Uterus (tissue), 3 donors: ENCODE measurements at regions not wholly inside any gene's neighbourhood (a gene's known extent, or its start where the extent isn't known, plus 50 kb on each side); places are given as distances from the start of the nearest gene placed in this dataset.

Experiments
- DNase-seq, 2 donors: peaks; one replicate each; pipeline ENCODE4 v3.0.0-alpha.2; 2019 to 2020
- H3K27ac ChIP-seq, 2 donors: fragments of 200-600 bp; sonication (generic); 1 replicate in 1 of 2; 2 replicates in 1 of 2; pipeline ENCODE4 v1.5.1; 2016 to 2018
- H3K27me3 ChIP-seq, 2 donors: fragments of 200-600 bp; sonication (generic); one replicate each; pipeline ENCODE4 v1.5.1; 2018 to 2019; ENCODE audit warnings: control low read depth in 1 of 2
- H3K36me3 ChIP-seq, 2 donors: fragments of 200-600 bp; sonication (generic); one replicate each; pipeline ENCODE4 v1.5.1; 2019; ENCODE audit warnings: control low read depth in 1 of 2
- H3K4me1 ChIP-seq, 2 donors: fragments of 200-600 bp; sonication (generic); one replicate each; pipeline ENCODE4 v1.5.1; 2018 to 2019; ENCODE audit warnings: control low read depth in 1 of 2
- H3K4me3 ChIP-seq, 2 donors: fragments of 200-600 bp; sonication (generic); 1 replicate in 1 of 2; 2 replicates in 1 of 2; pipeline ENCODE4 v1.5.1; 2018 to 2019; ENCODE audit warnings: mild to moderate bottlenecking in 1 of 2
- H3K9me3 ChIP-seq, 2 donors: fragments of 200-600 bp; sonication (generic); one replicate each; pipeline ENCODE4 v1.5.1; 2019; ENCODE audit warnings: control low read depth in 1 of 2
- POLR2A ChIP-seq, 2 donors: fragments of 450-650 bp; IDR thresholded peaks; one replicate each; pipeline ENCODE4 v1.6.1; 2016; ENCODE audit warnings: antibody characterized with exemption in 2 of 2, mild to moderate bottlenecking in 1 of 2, moderate library complexity in 1 of 2
- intact Hi-C: fragments of 100-400 bp; cut with DNase I; formaldehyde crosslinking; loops from one replicate; pipeline ENCODE4 v1.15.1; 2023; ENCODE audit warnings: low total_unique reads
- TF ChIP-seq, protein P1 (sequence below), 4 experiments: fragments of 200-600 bp in 2 of 4; fragments of 450-650 bp in 2 of 4; sonication (generic) in 2 of 4; IDR thresholded peaks; one replicate each; pipeline ENCODE4 v1.5.1; 2016 to 2019; ENCODE audit warnings: antibody characterized with exemption in 4 of 4, mild to moderate bottlenecking in 2 of 4, moderate library complexity in 1 of 4
- donor health status: DM: yes; HTN: yes; CAD: no.

GRCh38 chr21:18950045-18950740 lies 546.6 kb upstream of the TMPRSS15 start:
- intact Hi-C loops: no loop called here
- Histone ChIP-seq H3K4me1 (no peaks in the 10 kb centered on the region), H3K4me3 (no peak overlapping the region), H3K27me3 (no peaks in the 10 kb centered on the region), H3K36me3 (no peaks in the 10 kb centered on the region), H3K9me3 (no peaks in the 10 kb centered on the region), H3K27ac (no peak overlapping the region)
- no peak for TF ChIP-seq POLR2A (IDR thresholded peaks at IDR 0.05)
- TF ChIP-seq, protein P1, sequence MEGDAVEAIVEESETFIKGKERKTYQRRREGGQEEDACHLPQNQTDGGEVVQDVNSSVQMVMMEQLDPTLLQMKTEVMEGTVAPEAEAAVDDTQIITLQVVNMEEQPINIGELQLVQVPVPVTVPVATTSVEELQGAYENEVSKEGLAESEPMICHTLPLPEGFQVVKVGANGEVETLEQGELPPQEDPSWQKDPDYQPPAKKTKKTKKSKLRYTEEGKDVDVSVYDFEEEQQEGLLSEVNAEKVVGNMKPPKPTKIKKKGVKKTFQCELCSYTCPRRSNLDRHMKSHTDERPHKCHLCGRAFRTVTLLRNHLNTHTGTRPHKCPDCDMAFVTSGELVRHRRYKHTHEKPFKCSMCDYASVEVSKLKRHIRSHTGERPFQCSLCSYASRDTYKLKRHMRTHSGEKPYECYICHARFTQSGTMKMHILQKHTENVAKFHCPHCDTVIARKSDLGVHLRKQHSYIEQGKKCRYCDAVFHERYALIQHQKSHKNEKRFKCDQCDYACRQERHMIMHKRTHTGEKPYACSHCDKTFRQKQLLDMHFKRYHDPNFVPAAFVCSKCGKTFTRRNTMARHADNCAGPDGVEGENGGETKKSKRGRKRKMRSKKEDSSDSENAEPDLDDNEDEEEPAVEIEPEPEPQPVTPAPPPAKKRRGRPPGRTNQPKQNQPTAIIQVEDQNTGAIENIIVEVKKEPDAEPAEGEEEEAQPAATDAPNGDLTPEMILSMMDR (IDR thresholded peaks at IDR 0.05): no peak
- DNase-seq: no peak

DNA sequence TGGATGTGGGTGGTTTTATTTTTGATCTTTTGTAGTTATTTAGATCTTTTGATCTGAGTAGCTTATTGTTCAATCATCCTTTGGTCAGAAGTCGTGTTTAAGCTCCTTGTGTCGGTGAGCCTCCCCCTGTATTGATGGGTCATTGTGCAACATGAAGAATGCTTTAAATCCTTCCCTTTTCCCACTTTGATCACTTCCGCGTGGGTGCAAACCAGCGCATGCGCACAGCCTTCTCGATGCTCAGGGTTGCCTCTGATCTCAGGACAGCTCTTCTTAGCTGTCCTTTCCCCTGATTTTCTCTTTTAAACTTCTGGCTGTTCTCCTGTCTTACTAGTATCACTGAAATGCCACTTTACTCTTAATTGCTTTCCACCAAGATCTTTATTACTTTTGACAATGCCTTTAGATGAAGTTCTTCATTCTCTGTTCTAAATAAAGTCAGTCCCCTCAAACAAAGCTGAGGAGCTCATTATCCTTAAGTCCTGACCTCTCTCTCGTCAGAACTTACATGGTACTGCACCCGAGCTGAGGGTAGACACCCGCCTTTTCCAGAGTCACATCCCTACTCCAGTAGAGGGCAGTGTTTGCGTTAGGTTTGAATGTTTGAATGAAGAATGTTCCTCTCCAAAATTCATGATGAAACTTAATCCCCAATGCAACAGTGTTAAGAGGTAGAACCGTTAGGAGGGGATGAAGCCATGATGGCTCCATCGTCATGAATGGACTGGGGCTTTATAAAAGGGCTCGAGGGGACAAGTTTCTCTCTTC lies 547.9 kb upstream of the TMPRSS15 start:
- Histone ChIP-seq H3K27ac (no peak overlapping the region), H3K27me3 (no peaks in the 10 kb centered on the region), H3K36me3 (no peaks in the 10 kb centered on the region), H3K9me3 (no peaks in the 10 kb centered on the region), H3K4me3 (no peak overlapping the region), H3K4me1 (no peaks in the 10 kb centered on the region)
- intact Hi-C loops: no loop called here
- no peak for TF ChIP-seq POLR2A (IDR thresholded peaks at IDR 0.05)
- TF ChIP-seq, protein P1 (IDR thresholded peaks at IDR 0.05): no peak
- DNase-seq: no peak

DNA sequence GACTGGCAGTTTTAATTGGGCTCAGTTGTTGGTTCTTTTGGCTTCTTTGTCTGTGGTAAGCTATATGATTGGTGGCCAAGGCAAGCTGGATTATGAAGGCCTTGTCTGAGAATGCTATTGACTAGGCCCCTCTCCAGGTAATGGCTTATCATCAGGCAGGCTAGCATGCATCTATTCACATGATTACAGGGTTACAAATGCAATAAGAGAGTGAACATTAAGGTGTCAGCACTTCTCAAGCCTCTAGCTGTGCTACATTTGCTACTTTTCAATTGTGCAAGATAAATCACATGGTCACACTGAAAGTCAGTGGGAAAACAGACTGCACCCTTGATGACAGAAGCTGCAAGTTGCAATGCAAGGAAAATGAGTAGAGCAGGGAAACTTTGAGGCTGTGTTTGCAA lies 550.9 kb upstream of the TMPRSS15 start:
- Histone ChIP-seq H3K27ac (no peak overlapping the region), H3K4me1 (no peaks in the 10 kb centered on the region), H3K9me3 (no peaks in the 10 kb centered on the region), H3K36me3 (no peaks in the 10 kb centered on the region), H3K4me3 (no peak overlapping the region), H3K27me3 (no peaks in the 10 kb centered on the region)
- no peak for DNase-seq
- TF ChIP-seq, protein P1 (IDR thresholded peaks at IDR 0.05): no peak
- TF ChIP-seq POLR2A (IDR thresholded peaks at IDR 0.05): no peak
- intact Hi-C loops: no loop called here

GRCh38 chr21:18959817-18960216 lies 556.2 kb upstream of the TMPRSS15 start:
- Histone ChIP-seq H3K27me3 (no peaks in the 10 kb centered on the region), H3K9me3 (no peaks in the 10 kb centered on the region), H3K27ac (no peak overlapping the region), H3K36me3 (no peaks in the 10 kb centered on the region), H3K4me1 (no peaks in the 10 kb centered on the region), H3K4me3 (no peak overlapping the region)
- intact Hi-C loops: no loop called here
- DNase-seq: no peak
- TF ChIP-seq POLR2A (IDR thresholded peaks at IDR 0.05): no peak
- TF ChIP-seq, protein P1 (IDR thresholded peaks at IDR 0.05): no peak

- Histone ChIP-seq H3K4me3 (no peak overlapping the region), H3K36me3 (no peaks in the 10 kb centered on the region)
These were observed 556.7 kb upstream of the TMPRSS15 start for GRCh38 chr21:18960306-18960705.

More at GRCh38 chr21:18960306-18960705, 556.7 kb upstream of the TMPRSS15 start:
- intact Hi-C loops: no loop called here
- H3K27ac ChIP-seq: no peak overlapping the region
- H3K9me3 ChIP-seq: no peaks in the 10 kb centered on the region
- H3K4me1 ChIP-seq: no peaks in the 10 kb centered on the region
- no peaks in the 10 kb centered on the region for H3K27me3 ChIP-seq
- no peak for DNase-seq
- TF ChIP-seq, protein P1 (IDR thresholded peaks at IDR 0.05): no peak
- TF ChIP-seq POLR2A (IDR thresholded peaks at IDR 0.05): no peak
